Activated CD8-positive, alpha-beta memory T cell treated with anti-CD3 and anti-CD28 coated beads, Interleukin-2, amount 50 U/mL, for 48 hours (primary cell): ENCODE measurements at regions not wholly inside any gene's neighbourhood (a gene's known extent, or its start where the extent isn't known, plus 50 kb on each side); places are given as distances from the start of the nearest gene placed in this dataset.
"Not testable (repeated sequence)": the region's sequence is repeated elsewhere in the genome, so short reads cannot be mapped to it uniquely, and the experiment has no call there.

ENCODE experiments used
- DNase-seq: peaks from one replicate; pipeline ENCODE4 v3.0.0-alpha.2; 2020

DNA sequence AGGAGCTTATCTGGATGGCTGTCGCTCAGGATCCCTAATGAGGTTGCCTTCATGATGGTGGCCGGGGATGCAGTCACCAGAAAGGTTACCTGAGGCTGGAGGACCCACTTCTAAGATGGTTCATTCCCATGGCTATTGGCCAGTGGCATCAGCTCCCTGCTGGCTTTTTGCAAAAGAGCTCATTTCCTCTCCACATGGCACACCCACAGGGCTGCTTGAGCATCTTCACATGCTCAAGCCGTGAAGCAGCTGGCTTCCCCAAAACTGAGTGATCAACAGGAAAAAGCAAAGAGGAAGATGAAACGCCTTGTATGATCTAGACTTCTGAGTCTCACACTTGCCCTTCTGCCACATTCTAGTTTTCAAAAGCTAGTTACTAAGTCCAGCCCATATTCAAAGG, 124.6 kb upstream of the CXADR start:
- no peak for DNase-seq

DNA sequence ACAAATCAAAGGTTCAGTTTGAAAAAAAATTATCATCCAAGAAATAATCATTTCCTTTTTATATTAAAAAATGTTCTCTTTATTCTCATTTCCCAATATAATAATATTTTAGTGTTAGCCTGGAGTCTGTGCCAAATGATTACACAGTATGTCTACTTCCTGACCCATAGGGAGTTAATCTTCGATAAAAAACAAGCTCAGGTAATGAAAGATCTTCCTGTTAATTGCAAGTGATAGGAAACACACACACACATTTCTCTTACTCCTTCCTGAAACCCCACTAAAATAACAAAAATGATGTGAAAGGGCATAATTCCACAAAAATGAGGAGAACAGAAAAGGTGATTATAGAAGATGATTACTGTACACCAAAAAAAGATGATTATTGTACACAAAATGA, 123.5 kb upstream of the CXADR start:
- no peak for DNase-seq

DNA sequence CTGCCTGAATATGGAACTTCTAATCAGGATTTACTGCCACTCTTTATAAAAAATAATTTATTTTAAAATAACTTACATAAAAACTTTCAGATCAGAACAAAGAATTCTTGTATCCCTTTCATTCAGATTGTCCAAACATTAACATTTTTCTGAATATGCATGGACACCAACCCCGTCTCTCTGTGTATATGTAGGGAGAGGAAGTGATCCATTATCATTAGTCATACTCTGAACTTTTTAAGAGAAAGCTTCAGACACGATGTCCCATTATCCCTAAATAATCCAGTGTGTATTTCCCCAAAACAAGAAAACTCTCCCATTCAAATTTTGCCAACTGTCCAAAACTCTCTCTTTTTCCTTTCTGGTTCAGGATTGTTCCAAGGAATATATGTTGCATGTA, 122.3 kb upstream of the CXADR start:
- no peak for DNase-seq

DNA sequence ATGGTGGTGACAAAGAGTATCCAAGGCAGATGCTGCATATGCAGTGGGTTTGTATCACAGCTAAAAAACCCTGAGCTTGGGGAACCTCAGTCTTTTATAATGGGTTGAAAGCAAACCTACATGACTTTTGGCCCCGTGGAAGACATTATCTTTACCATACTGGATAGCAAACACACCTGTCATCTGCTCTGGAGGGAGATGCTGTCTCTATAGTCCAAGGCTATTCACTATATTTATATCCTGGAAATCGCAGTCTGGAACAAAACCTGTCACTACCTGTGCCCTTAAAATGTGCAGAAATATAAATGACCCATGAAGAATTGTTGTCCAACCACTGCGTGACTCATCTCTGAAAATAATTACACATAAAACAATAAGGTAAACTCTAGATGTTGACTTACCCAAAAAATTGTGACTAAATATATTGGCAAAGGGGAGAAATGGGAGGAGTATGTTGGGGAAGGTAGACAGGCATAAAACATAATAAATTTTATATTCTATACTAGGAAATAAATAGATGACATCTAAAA, 121.0 kb upstream of the CXADR start:
- DNase-seq: no peak

DNA sequence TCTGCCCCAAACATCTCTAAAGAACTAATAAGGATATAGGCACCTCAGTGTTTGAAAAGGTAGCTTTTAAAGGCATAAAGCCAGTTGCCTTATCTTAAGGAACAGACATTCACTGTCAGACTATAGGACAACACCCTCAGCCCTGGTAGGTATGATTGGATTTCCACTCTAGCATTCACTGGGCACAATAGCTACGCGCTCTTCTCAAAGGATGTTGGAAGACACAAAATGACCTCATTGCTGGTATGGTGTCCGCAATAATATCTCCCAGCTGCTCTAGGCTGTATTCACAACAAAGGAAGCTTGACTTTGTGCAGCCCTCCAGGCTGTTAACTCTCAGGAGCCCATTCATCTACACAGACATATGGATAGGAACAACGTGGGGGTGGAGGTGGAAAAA, 119.4 kb upstream of the CXADR start:
- DNase-seq: no peak

DNA sequence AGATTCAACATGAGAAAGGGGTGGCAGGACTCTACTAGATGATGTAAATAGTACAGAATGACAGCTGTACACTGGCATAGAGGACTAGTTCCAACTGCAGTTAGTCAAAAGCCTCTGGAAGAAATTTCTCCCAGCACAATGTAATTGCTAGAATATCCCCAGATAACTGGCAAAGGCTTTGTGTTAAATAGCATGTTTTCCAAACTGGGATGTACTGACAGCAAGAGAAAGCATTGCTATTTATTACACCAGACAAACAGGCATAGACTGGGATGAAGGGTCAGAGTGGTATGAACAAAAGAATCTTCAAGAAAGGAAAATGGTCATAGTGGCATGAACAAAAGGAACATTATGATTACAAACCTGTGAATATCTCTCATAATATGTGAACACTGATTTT, 115.9 kb upstream of the CXADR start:
- no peak for DNase-seq

DNA sequence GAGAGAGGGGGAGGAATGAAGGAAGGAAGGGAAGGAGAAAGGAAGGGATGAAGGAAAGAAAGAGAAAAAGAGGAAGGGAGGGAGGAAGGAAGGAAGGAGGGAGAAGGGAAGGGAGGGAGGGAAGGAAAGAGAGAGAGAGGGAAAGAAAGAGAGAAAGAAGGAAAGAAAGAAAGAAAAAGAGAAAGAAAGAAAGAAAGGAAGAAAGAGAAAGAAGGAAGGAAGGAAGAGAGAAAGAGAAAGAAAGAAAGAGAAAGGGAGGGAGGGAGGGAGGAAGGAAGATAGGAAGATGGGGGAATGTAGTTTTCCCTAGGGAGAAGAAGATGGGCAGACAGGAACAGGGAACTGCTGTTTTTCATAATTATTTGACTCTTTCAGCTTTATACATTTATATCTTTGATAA, 115.1 kb upstream of the CXADR start:
- DNase-seq: no peak

DNA sequence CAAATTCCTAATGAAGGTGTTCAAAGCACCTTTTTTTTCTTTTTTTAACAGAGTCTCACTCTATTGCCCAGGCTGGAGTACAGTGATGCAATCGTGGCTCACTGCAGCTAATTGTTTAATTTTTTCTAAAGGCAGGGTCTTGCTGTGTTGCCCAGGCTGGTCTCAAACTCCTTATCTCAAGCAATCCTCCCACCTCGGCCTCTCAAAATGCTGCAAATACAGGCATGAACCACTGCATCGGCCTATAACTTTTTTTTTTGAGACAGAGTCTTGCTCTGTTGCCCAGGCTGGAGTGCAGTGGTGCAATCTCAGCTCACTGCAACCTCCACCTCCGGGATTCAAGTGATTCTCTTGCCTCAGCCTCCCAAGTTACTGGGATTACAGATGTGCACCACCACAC, 113.9 kb upstream of the CXADR start:
- DNase-seq: not testable (repeated sequence)

DNA sequence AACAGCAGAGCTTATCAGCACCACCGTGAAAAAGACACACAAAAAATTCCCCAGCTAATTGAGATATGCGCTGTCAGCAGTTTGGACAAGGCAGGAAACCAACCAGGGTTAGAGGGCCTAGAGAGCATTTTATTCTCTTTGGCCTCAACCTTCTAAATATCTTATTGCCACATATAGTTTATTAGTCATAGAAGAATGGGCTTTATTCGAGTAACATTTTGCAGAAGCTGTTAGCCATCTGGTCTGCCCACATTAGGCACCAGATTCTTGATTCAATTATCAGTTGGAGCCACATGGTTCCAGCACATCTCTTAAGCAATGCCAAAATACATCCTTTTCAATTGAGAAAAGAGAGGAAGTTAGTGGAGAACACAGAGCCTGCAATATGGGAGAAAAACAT, 109.9 kb upstream of the CXADR start:
- DNase-seq: no peak

DNA sequence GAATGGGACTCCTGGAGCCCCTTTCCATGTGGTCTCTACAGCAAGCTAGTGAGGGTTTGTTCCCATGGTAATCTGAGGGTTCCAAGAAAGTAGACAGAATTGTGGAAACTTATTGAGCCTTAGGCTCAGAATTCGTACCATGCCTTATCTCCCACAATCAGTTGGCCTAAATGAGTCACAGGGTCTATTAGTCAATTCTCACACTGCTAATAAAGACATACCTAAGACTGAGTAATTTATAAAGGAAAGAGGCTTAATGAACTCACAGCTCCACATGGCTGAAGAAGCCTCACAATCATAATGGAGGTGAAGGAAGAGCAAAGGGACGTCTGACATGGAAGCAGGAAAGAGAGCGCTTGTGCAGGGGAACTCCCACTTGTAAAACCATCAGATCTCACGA, 106.6 kb upstream of the CXADR start:
- DNase-seq: no peak

DNA sequence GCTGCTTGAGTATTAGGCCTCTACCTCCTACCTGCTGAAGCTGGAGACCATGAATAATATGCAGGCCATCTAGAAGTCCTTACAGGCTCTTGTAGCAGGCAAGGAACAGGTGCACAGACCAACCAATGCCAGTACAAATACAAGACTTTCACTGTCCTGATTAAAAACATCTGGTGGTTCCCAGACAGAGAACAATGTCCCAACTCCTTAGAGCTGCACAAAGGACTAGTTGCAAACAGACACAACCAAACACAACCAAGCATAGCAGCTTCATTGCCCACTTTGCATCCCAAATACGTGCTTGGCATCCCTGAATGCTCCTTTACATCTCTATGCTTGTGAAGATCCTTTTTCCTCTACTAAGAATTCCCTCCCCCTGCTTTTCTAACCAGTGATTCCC, 98.1 kb upstream of the CXADR start:
- no peak for DNase-seq

DNA sequence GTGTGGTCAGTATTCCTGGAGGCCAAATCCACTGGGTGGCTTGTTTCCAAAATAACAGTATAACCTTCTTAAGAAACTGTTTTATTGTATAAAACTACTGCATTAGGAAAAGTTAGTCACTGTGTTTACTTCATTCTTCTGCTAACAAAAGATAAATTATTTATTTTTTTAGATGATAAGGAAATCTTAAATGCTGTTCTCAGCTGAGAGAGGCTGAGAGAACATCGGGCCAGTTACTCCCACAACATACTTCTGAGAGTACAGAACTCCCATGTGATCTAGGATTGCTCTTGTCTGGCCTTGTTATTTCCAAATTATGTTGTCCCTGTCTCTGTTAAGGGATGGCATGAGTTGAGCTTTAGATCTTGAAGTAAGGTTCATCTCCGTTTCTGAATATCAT, 96.7 kb upstream of the CXADR start:
- DNase-seq: no peak

DNA sequence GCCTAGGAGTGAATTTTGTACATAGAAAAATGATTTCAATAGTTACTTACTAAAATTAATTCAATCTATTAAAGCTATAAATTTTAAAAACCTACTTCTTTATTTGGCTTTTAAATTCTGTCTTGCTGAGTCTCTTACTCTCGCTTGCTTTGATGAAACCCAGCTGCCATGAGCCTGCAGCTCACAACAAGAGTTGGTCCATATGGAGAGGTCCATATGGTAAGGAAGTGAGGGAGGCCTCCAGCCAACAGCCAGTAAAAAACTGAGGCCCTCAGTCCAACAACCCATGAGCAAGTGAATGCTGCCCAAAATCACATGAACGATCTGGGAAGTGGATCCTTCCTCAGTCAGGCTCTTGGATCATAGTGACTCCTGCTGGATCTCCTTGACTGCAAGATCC, 89.9 kb upstream of the CXADR start:
- DNase-seq: no peak

DNA sequence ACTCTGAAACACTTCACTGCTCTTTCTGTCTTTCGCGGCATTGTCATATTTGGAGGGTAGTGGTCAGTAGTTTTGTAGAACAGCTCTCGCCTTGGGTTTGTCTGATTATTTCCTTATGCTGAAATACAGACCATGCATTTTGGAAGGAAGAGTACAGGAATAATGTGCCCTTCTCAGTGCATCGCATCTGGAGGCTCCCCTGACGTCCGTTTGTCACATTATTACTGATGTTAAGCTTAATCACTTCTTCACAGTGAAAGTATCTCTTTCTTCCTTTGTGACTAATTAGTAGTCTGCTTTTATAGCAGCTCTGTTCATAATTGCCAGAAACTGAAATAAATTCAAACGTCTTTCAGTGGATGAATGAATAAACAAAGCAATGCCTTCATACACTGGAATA, 85.7 kb upstream of the CXADR start:
- DNase-seq: no peak

DNA sequence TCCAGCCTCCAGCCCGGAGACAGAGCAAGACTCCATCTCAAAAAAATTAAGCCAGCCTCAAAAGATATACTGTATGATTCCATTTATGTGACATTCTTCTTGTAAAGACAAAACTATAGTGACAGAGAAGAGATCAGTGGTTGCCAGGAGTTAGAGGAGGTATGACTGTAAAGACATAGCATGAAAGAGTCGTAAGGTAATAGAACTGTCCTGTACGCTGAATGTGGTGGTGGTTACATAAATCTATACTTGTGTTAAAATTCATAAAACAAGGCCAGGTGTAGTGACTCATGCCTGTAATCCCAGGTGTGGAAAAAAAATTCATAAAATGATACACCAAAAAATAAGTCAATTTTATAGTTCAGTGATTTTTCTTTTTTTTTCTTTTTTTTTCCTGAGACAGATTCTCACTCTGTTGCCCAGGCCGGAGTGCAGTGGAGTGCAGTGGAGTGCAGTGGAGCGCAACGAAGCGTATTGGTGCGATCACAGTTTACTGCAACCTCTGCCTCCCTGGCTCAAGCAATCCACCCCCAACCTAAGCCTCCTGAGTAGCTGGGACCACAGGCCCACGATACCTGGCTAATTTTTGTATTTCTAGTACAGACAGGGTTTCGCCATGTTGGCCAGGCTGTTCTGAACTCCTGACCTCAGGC, 84.9 kb upstream of the CXADR start:
- no peak for DNase-seq

DNA sequence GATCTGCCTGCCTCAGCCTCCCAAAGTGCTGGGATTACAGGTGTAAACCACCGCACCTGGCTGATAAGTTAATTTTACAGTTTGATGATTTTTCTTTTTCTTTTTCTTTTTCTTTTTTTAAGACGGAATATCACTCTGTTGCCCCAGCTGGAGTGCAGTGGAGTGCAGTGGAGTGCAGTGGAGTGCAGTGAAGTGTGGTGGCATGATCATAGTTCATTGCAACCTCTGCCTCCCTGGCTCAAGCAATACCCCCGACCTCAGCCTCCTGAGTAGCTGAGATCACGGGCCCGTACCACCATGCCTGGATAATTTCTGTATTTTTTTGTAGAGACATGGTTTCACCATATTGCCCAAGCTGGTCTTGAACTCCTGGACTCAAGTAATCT, 84.4 kb upstream of the CXADR start:
- DNase-seq: no peak

DNA sequence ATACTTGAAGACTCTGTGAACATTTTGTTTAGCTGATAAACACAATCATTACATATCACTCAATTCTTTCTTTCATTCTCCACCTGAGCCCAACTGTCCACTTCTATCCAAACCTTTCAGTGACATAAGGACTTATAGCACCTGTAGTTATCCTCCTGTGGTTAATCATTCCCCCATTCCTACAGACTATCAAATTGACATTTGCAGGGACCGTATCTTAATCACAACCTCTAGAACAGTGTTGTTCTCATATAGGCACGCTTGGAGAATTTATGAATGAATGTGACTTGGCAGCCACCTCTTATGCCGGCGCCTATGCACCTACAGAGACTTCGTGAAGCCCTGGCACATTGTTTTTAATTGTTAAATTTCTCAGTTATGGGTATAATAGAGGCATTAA, 83.9 kb upstream of the CXADR start:
- DNase-seq: no peak

DNA sequence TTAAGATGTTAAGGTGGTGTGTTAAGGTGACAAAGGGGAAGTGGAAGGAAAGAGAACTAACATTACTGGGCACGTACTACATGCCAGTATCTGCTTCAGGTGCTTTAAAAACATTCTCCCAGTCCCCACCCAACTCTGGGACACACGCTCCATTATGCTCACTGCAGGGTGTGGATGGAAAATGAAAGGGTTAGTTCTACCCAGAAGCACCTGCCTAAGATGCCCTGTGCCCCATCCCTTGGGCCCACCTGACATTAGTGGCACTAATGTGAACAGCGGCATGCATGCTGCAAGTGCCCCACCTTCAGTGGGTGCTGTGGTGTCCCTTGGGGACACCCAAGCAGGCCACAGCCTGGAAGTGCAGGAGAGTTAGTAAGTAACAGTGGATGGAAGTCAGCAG, 82.9 kb upstream of the CXADR start:
- no peak for DNase-seq

DNA sequence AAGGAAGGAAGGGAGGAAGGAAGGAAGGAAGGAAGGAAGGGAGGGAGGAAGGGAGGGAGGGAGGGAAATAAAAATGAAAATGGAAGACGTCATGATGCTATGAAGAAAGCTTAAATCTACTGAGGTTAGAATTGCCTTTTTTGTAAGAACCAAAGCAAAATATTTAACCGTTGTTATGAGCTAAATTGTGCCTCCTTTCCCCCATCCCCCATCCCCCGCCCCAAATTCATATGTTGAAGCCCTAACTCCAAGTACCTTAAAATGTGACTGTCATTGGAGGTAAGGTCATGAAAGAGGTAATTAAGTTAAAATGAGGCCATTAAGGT, 80.1 kb upstream of the CXADR start:
- DNase-seq: no peak

DNA sequence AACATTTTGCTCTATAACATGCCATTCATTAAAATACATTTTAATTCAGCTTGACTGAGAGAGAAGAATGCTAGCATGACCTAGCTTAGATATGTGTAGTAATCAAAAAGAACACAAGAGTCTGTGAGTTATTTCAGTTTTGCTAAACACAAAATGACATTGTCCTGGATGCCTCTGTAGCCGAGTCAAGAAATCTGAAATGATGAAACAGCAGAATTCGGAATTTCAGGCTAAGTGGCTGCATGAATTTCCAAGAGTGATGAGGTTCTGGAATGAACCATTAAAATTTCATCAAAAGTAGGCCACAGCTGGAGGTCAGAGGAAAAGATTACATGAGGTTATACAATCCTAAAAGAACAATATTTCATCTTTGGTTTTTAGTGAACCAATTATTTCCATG, 79.1 kb upstream of the CXADR start:
- no peak for DNase-seq

DNA sequence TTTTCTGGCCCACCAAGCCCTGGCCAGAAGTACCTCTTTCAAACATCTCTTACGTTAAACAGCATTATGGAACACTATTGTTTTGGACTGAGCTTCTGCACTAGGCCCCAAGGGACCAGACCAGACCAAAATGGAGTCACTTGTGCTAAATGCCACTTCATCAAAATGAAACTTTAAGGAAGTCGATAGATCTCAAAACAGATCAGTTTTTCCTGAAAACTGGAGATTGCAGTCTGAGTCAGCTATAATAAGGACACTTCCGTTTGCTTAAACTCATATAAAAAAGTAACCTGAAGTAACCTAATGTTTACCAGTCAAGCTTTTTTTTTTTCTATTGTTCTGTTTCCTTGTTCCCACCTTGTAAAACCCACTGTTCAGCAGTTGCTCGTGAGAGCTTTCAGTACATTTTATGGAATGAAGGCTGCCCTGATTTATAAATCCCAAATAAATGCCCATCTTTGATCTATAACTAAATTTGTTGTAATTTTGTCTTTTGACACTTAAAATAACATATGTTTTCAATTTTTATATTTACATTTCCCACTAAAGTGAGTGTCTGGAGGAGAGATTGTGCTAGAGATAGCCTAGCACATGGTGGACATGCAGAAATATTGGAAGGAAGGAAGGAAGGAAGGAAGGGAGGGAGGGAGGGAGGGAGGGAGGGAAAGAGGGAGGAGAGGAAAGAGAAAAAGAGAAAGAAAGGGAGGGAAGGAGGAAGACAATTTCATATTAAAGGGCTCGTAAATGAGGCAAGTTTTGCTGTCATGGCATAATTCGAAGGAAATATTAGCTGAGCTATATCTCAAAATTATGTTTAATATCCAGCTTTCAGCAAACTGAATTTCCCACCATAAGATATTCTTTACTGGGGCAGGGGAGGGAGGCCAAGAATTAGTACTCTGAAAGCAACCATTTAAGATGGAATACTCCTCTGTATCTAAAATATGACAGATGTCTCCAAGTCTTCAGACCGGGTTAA, 77.0 kb upstream of the CXADR start:
- no peak for DNase-seq

DNA sequence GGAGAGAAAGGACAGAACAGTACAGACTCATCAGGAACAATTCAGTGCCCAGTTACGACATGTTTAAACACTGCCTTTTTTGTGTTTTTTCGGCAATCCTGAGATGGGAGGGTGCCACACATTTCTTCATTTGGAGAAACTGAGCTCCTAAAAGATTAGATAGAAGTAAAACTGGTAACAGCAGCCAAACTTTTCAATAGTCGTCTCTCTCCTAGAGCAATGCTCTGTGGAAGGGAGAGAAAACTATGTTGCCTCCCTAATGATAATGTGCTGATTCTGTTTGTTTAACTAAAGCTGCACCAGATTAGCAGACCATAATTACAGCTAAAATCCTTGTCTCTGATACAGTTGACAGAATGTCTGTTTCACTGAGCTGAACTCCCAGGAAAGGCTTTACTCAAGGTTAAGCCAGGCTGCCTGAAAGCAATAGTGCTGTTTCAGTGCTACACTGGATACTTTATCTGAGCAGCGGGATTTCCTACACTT, 76.2 kb upstream of the CXADR start:
- DNase-seq: no peak

DNA sequence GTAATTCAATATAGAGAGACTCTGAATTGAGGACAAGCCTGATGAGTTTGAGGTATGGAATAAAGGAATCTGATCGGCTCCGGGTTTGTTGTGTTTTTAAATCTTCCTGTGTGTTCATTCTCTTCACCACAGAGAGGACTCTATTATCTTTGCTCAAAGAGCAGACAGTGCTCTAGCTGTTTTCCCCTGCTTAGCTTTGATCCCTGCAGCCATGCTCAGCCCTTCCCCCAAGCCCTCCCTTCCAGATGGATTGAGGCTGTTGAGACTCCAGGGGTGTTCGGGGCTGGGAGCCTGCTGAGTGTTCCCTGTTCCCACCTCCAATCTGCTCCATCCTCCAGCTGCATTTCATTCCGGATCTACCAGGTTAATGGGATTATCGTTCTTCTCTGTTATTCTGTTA, 74.2 kb upstream of the CXADR start:
- DNase-seq: no peak

DNA sequence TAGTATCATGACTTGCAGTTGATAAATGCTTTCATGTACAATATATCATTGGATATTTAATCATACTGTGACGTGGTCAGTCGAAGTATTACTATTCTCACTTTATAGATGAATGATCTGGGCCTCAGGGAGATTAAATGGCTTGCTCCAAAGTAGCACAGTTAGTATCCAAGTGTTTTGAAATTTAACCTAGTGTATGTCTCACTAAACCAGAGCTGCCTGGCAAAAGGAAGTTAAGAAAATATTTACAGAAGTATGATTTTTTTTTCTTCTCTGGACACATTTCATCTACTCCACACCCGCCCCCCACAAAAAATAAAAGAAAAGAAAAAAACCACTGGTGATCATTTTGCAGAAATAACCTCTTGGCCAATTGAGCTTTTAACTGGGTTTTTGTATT, 71.9 kb upstream of the CXADR start:
- no peak for DNase-seq
